Neural progenitor cell (in vitro differentiated cells): ENCODE measurements at regions not wholly inside any gene's neighbourhood (a gene's known extent, or its start where the extent isn't known, plus 50 kb on each side); places are given as distances from the start of the nearest gene placed in this dataset.

Experiments used
- DNase-seq: peaks from one replicate; pipeline ENCODE4 v3.0.0-alpha.2; 2016; ENCODE audit warnings: low spot score
- H2AFZ ChIP-seq: fragments of 200-600 bp; sonication (generic); replicated peaks from 2 replicates; pipeline ENCODE4 v1.6.1; 2016; ENCODE audit warnings: antibody characterized with exemption
- H3F3A ChIP-seq: fragments of 200-600 bp; sonication (generic); 2 replicates; pipeline ENCODE4 v1.6.1; 2016; ENCODE audit warnings: antibody characterized with exemption, low read depth
- H3K27ac ChIP-seq: fragments of 200-600 bp; sonication (generic); 2 replicates; pipeline ENCODE4 v1.5.1; 2016; ENCODE audit warnings: mild to moderate bottlenecking
- H3K27me3 ChIP-seq: fragments of 200-600 bp; sonication (generic); 2 replicates; pipeline ENCODE4 v1.6.1; 2016; ENCODE audit warnings: mild to moderate bottlenecking, moderate library complexity
- H3K36me3 ChIP-seq: fragments of 200-600 bp; sonication (generic); 2 replicates; pipeline ENCODE4 v1.5.1; 2016
- H3K4me1 ChIP-seq: fragments of 200-600 bp; sonication (generic); 2 replicates; pipeline ENCODE4 v1.6.1; 2016; ENCODE audit warnings: mixed run types
- H3K4me2 ChIP-seq: fragments of 200-600 bp; sonication (generic); 2 replicates; pipeline ENCODE4 v1.6.1; 2016
- H3K4me3 ChIP-seq: fragments of 200-600 bp; sonication (generic); 2 replicates; pipeline ENCODE4 v1.5.1; 2016
- H3K79me2 ChIP-seq: fragments of 200-600 bp; sonication (generic); 2 replicates; pipeline ENCODE4 v1.6.1; 2016; ENCODE audit warnings: low read depth
- H3K9ac ChIP-seq: fragments of 200-600 bp; sonication (generic); 2 replicates; pipeline ENCODE4 v1.6.1; 2016
- H3K9me3 ChIP-seq: fragments of 200-600 bp; sonication (generic); 2 replicates; pipeline ENCODE4 v1.5.1; 2016; ENCODE audit warnings: low read depth
- H4K20me1 ChIP-seq: fragments of 200-600 bp; sonication (generic); 2 replicates; pipeline ENCODE4 v1.6.1; 2016; ENCODE audit warnings: low read depth
- H3K27ac Mint-ChIP-seq: 3 replicates; pipeline ENCODE4 v1.8.0; 2021; ENCODE audit warnings: mixed read lengths
- H3K27me3 Mint-ChIP-seq: 2 replicates; pipeline ENCODE4 v1.8.0; 2022; ENCODE audit warnings: low read depth, mild to moderate bottlenecking, inconsistent platforms, moderate library complexity, mixed read lengths; ENCODE audit not compliant: insufficient read depth
- H3K36me3 Mint-ChIP-seq: 3 replicates; pipeline ENCODE4 v1.8.0; 2021; ENCODE audit warnings: mixed read lengths
- H3K4me1 Mint-ChIP-seq: 3 replicates; pipeline ENCODE4 v1.8.0; 2021; ENCODE audit warnings: mixed read lengths
- H3K4me3 Mint-ChIP-seq: 3 replicates; pipeline ENCODE4 v1.8.0; 2021; ENCODE audit warnings: mild to moderate bottlenecking, moderate library complexity, mixed read lengths
- H3K9me3 Mint-ChIP-seq: 3 replicates; pipeline ENCODE4 v1.8.0; 2020; ENCODE audit warnings: mixed read lengths
- CTCF ChIP-seq: fragments of 200-600 bp; sonication (generic); IDR thresholded peaks from 2 replicates; pipeline ENCODE4 v1.5.1; 2017; ENCODE audit warnings: antibody characterized with exemption, mild to moderate bottlenecking
- EZH2 ChIP-seq: fragments of 200-600 bp; sonication (generic); IDR thresholded peaks from 2 replicates; pipeline ENCODE4 v1.6.1; 2017; ENCODE audit warnings: antibody characterized with exemption, mild to moderate bottlenecking, moderate library complexity
- EZH2phosphoT487 ChIP-seq: fragments of 200-600 bp; sonication (generic); IDR thresholded peaks from 2 replicates; pipeline ENCODE4 v1.6.1; 2017; ENCODE audit warnings: antibody characterized with exemption

GRCh38 chr15:94734460-94734859 is 503.1 kb downstream of the MCTP2 start:
- Histone ChIP-seq H3K4me1 (peaks cover 6% of the 10 kb centered on the region), H3K27ac (no peak overlapping the region), H3F3A (no peaks in the 10 kb centered on the region), H3K79me2 (no peaks in the 10 kb centered on the region), H3K27me3 (no peaks in the 10 kb centered on the region), H3K4me2 (no peak overlapping the region), H3K36me3 (no peaks in the 10 kb centered on the region), H4K20me1 (no peaks in the 10 kb centered on the region), H2AFZ (no peak overlapping the region), H3K4me3 (no peak overlapping the region), H3K9ac (no peak overlapping the region), H3K9me3 (no peaks in the 10 kb centered on the region)
- Mint-ChIP-seq H3K36me3 (no peaks in the 10 kb centered on the region), H3K27ac (no peak overlapping the region), H3K4me3 (no peak overlapping the region), H3K27me3 (no peaks in the 10 kb centered on the region), H3K4me1 (peaks cover 19% of the 10 kb centered on the region), H3K9me3 (no peaks in the 10 kb centered on the region)
- TF ChIP-seq EZH2phosphoT487: no peak
- no peak for DNase-seq

- no peaks in the 10 kb centered on the region for H3K27me3 Mint-ChIP-seq
- peaks cover 6% of the 10 kb centered on the region for H3K4me1 ChIP-seq
- H3K4me3 Mint-ChIP-seq: no peak overlapping the region
- TF ChIP-seq EZH2 (no peak), CTCF (no peak), EZH2phosphoT487 (no peak)
- H3K27ac Mint-ChIP-seq: no peak overlapping the region
- no peaks in the 10 kb centered on the region for H4K20me1 ChIP-seq
- DNase-seq: no peak
- no peak overlapping the region for H3K4me3 ChIP-seq
- no peaks in the 10 kb centered on the region for H3K79me2 ChIP-seq
- no peak overlapping the region for H3K9ac ChIP-seq
- H3K9me3 ChIP-seq: no peaks in the 10 kb centered on the region
- H3K36me3 Mint-ChIP-seq: no peaks in the 10 kb centered on the region
- no peaks in the 10 kb centered on the region for H3K9me3 Mint-ChIP-seq
- no peak overlapping the region for H3K4me2 ChIP-seq
- no peaks in the 10 kb centered on the region for H3K36me3 ChIP-seq
- no peak overlapping the region for H3K27ac ChIP-seq
- no peaks in the 10 kb centered on the region for H3K27me3 ChIP-seq
- H2AFZ ChIP-seq: no peak overlapping the region
- H3F3A ChIP-seq: no peaks in the 10 kb centered on the region
- peaks cover 19% of the 10 kb centered on the region for H3K4me1 Mint-ChIP-seq
Measured at GRCh38 chr15:94736236-94736635, 504.9 kb downstream of the MCTP2 start.

- H3K4me3 Mint-ChIP-seq: no peak overlapping the region
- H3K27ac Mint-ChIP-seq: no peak overlapping the region
- Histone ChIP-seq H3K4me1 (peaks cover 6% of the 10 kb centered on the region), H3K9ac (no peak overlapping the region), H3K79me2 (no peaks in the 10 kb centered on the region), H3K27ac (no peak overlapping the region), H3K4me3 (no peak overlapping the region), H3K9me3 (no peaks in the 10 kb centered on the region), H3K4me2 (no peak overlapping the region), H2AFZ (no peak overlapping the region), H4K20me1 (no peaks in the 10 kb centered on the region), H3F3A (no peaks in the 10 kb centered on the region), H3K36me3 (no peaks in the 10 kb centered on the region), H3K27me3 (no peaks in the 10 kb centered on the region)
- peaks cover 15% of the 10 kb centered on the region for H3K4me1 Mint-ChIP-seq
- no peaks in the 10 kb centered on the region for H3K9me3 Mint-ChIP-seq
- no peak for DNase-seq
- no peaks in the 10 kb centered on the region for H3K27me3 Mint-ChIP-seq
- H3K36me3 Mint-ChIP-seq: no peaks in the 10 kb centered on the region
- no peak for TF ChIP-seq EZH2
- TF ChIP-seq EZH2phosphoT487: no peak
- no peak for TF ChIP-seq CTCF
Measured at GRCh38 chr15:94739639-94740038, 508.3 kb downstream of the MCTP2 start.

GRCh38 chr15:94740469-94740868 is 509.1 kb downstream of the MCTP2 start:
- H3K27ac ChIP-seq: no peak overlapping the region
- H3K9ac ChIP-seq: no peak overlapping the region
- no peaks in the 10 kb centered on the region for H4K20me1 ChIP-seq
- no peak overlapping the region for H3K4me3 ChIP-seq
- peaks cover 6% of the 10 kb centered on the region for H3K4me1 ChIP-seq
- no peaks in the 10 kb centered on the region for H3K9me3 ChIP-seq
- H3F3A ChIP-seq: no peaks in the 10 kb centered on the region
- Mint-ChIP-seq H3K27me3 (no peaks in the 10 kb centered on the region), H3K4me1 (peaks cover 19% of the 10 kb centered on the region), H3K36me3 (no peaks in the 10 kb centered on the region), H3K4me3 (no peak overlapping the region), H3K9me3 (no peaks in the 10 kb centered on the region), H3K27ac (no peak overlapping the region)
- H3K4me2 ChIP-seq: no peak overlapping the region
- no peaks in the 10 kb centered on the region for H3K79me2 ChIP-seq
- no peak for DNase-seq
- no peak for TF ChIP-seq EZH2
- TF ChIP-seq CTCF: no peak
- TF ChIP-seq EZH2phosphoT487: no peak
- H3K36me3 ChIP-seq: no peaks in the 10 kb centered on the region
- no peak overlapping the region for H2AFZ ChIP-seq
- no peaks in the 10 kb centered on the region for H3K27me3 ChIP-seq
